Panc1 (cell line): ENCODE measurements at regions not wholly inside any gene's neighbourhood (a gene's known extent, or its start where the extent isn't known, plus 50 kb on each side); places are given as distances from the start of the nearest gene placed in this dataset.

ENCODE experiments used
- POLR2AphosphoS5 ChIP-seq: IDR thresholded peaks from 2 replicates; pipeline ENCODE4 v1.6.1; 2012; ENCODE audit warnings: mild to moderate bottlenecking, low read depth, low read length, moderate library complexity
- SIN3A ChIP-seq: IDR thresholded peaks from 2 replicates; pipeline ENCODE4 v1.6.1; 2012; ENCODE audit warnings: low read depth, mild to moderate bottlenecking, low read length, moderate library complexity, borderline replicate concordance; ENCODE audit not compliant: insufficient read depth
- TCF7L2 ChIP-seq: IDR thresholded peaks from 2 replicates; pipeline ENCODE4 v1.6.1; 2011; ENCODE audit warnings: mild to moderate bottlenecking, low read depth, low read length, inconsistent platforms
- TF ChIP-seq, protein P1 (sequence below): fragments of 450-650 bp; IDR thresholded peaks from 2 replicates; pipeline ENCODE4 v1.5.1; 2017; ENCODE audit warnings: mild to moderate bottlenecking
- TF ChIP-seq, protein P2 (sequence below), 2 experiments: IDR thresholded peaks; 2 replicates each; pipeline ENCODE4 v1.6.1; 2011 to 2012; ENCODE audit warnings: low read depth in 2 of 2, control low read depth in 1 of 2, low read length in 1 of 2, mild to moderate bottlenecking in 1 of 2, moderate library complexity in 1 of 2; ENCODE audit not compliant: insufficient read depth in 1 of 2

DNA sequence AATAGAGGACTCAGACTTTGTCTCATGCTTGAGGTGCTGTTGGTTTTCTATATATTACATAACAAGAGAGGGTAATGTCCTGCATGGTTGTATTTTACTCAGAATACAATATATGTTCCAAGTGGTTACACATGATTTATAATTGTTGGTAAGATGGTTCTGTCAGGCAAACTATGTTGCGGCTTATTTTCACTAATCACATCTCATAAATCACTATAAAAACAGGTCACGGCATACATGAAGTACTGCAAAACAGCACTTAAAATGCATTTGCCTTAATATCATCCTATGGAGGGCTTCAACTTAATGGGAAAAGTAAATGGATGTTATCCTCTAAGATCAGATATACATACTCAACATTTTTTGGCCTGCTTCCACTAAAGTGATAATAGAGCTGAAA lies 246.0 kb upstream of the ARSJ start:
- TF ChIP-seq, protein P1, sequence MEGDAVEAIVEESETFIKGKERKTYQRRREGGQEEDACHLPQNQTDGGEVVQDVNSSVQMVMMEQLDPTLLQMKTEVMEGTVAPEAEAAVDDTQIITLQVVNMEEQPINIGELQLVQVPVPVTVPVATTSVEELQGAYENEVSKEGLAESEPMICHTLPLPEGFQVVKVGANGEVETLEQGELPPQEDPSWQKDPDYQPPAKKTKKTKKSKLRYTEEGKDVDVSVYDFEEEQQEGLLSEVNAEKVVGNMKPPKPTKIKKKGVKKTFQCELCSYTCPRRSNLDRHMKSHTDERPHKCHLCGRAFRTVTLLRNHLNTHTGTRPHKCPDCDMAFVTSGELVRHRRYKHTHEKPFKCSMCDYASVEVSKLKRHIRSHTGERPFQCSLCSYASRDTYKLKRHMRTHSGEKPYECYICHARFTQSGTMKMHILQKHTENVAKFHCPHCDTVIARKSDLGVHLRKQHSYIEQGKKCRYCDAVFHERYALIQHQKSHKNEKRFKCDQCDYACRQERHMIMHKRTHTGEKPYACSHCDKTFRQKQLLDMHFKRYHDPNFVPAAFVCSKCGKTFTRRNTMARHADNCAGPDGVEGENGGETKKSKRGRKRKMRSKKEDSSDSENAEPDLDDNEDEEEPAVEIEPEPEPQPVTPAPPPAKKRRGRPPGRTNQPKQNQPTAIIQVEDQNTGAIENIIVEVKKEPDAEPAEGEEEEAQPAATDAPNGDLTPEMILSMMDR = no peak
- TF ChIP-seq SIN3A = no peak
- no peak for TF ChIP-seq POLR2AphosphoS5
- no peak for TF ChIP-seq TCF7L2
- TF ChIP-seq, protein P2, sequence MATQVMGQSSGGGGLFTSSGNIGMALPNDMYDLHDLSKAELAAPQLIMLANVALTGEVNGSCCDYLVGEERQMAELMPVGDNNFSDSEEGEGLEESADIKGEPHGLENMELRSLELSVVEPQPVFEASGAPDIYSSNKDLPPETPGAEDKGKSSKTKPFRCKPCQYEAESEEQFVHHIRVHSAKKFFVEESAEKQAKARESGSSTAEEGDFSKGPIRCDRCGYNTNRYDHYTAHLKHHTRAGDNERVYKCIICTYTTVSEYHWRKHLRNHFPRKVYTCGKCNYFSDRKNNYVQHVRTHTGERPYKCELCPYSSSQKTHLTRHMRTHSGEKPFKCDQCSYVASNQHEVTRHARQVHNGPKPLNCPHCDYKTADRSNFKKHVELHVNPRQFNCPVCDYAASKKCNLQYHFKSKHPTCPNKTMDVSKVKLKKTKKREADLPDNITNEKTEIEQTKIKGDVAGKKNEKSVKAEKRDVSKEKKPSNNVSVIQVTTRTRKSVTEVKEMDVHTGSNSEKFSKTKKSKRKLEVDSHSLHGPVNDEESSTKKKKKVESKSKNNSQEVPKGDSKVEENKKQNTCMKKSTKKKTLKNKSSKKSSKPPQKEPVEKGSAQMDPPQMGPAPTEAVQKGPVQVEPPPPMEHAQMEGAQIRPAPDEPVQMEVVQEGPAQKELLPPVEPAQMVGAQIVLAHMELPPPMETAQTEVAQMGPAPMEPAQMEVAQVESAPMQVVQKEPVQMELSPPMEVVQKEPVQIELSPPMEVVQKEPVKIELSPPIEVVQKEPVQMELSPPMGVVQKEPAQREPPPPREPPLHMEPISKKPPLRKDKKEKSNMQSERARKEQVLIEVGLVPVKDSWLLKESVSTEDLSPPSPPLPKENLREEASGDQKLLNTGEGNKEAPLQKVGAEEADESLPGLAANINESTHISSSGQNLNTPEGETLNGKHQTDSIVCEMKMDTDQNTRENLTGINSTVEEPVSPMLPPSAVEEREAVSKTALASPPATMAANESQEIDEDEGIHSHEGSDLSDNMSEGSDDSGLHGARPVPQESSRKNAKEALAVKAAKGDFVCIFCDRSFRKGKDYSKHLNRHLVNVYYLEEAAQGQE (IDR thresholded peaks at IDR 0.05; ENCODE audit: insufficient read depth in 1 of 2, low read depth in 2 of 2, low read length in 1 of 2) = no peak
